HG03066 (cell line): ENCODE measurements at regions not wholly inside any gene's neighbourhood (a gene's known extent, or its start where the extent isn't known, plus 50 kb on each side); places are given as distances from the start of the nearest gene placed in this dataset.
"Not testable (repeated sequence)": the region's sequence is repeated elsewhere in the genome, so short reads cannot be mapped to it uniquely, and the experiment has no call there.

Experiments
- ATAC-seq: cut with Tn5 transposase; IDR thresholded peaks from one replicate; pipeline ENCODE4 v1.9.1; 2021; ENCODE audit warnings: low read depth; ENCODE audit not compliant: unreplicated experiment

DNA sequence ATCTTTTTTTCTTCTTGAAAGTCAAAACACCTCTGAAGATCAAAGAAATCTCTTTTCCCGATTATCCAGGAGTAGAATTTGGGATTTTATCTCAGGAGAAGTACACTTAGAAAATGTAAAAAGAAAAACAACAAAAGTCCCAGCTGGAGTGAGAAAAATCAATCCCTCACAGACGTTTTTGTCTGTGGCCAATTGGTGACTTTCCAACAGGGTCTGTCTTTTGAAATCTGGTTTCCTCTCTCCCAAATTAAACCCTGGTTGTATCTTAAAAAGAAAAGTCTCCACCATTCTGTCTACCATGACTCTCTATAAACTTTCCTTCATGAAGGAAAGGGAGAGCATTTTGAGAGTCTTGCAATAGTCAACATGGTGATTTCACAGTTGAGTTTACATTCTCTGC is 88.1 kb downstream of the DACT1 start:
- ATAC-seq: no peak

DNA sequence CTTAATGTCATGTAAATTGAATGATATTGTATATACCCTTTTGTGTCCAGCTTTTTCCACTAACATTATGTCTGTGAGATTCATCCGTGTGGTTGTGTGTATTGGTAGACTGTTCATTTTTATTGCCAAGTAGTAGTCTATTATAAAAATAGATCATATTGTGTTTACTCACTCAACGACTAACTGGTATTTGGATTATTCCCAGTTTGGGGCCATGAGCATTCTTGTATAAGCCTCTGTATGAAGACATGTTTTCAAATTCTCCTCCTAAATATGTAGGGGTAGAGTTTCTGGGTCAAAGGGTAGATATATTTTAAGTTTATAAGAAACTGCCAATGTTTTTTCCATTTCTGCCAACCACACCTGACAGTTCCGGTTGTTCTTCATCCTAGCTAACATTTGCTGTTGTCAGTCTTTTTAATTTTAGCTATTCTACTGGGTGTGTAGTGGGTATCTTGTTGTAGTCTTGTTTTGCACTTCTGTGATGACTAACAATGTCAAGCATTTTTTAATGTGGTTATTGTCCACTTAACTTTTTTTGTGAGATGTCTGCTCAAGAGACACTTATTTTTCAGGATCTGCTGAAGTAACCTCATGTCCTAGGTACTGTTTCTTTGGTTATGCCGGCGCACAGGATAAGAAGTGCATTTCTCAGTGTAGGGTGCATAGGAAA is 93.2 kb downstream of the DACT1 start:
- no peak for ATAC-seq

DNA sequence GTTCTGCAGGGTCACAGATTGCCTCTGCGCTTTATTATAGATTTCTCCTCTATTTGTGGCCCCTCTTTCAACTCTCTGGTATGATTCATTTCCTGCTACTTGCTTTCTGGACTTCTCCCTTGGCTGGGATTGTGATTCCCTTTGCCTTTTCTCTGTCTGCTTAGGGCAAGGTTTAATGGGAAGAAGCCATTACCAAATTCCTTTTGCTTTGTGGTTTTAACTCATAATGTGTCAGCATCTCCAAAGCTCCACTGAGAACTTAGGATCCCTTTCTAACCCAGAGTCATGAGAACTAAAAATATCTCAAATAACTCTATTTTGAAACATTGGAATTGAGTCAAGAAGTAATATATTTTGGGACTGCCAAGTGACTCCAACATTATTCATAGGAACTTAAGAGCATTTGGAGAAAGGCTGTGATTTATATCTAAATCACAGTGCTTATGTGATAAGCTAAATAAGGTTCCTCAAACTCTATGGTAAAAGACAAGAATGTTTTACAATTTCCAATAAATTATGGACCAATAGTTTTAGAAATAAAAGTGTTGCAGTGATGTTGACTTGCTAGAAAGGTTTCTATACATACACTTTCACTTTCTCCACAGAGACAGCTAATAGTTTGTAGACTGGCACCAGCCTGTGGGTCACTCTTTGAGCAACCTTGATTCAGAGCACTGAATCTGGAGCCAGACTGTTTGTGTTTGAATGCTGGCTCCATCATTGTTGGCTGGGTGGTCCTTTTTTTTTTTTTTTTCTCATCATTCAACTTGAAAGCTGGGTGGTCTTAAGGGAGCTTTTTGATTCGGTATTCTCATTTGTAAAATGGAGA is 93.9 kb downstream of the DACT1 start:
- ATAC-seq: no peak

DNA sequence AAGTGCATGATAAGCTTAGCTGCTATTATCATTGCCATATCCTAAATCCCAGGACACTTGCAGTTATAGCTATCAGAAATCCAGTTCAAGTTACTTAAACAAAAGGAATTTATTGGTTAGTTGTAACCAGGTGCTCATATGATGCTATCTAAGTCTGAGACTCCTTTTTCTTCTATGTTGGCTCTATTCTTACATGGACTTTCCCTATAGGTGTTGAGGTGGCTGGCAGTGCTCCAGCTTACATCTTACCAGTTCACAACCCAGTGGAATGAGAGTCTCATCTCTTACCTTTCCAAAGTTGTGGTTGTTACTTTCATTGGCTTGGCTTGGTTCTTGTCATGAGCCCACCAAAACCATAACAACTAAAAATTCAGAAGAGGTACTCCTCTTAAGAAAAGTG is 94.6 kb downstream of the DACT1 start:
- no peak for ATAC-seq

DNA sequence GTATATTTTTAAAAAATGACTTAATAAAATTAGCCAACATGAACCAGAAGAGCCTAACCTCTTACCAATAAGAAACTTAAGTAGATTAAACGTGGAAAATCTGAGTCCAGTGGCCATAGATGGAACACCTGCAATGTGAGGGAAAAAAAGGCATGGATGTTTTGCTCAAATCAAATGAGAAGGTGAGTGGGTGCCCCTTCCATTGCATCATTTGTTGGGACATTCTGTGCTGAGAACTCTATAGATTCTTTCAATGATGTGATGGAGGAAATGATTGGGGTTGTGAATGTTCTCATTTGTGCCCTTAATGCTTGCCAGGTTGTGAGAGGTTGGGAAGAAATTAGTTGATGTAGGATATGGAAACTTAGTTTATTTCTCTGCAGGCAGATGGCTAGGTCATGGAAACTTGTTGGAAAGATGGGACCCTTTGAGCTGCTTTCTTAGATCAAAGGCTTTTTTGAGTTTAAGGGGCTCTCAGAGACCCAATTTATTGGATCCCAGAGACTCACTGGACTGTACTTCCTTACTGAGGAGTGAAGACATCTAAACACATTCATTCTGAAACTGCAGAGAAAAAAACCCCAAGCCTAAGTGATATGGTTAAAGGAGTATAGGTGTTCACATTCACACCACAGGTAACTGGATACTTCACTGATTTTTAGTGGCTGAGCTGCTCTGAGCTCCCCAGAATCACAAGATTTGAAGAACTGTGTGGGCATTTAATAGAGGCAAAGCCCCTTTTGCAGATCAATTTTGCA is 95.9 kb downstream of the DACT1 start:
- no peak for ATAC-seq

DNA sequence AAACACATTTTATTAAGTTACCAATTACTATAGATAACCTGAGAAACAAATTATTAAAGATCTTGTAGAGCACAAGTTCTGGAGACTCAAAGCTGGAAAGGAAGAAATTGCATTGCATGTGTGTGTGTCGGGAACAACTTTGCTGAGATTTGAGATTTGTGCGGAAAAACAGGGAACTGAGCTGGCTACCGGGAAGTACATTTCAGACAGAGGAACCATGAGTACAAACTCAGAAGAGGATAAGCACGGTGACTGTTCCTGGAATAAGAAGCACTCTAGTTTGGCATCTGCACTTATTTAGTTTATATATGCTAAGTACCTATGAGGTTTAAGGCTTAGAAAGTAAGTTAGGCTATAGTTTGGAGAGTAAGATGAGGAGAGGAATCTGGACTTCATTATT is 97.8 kb downstream of the DACT1 start:
- no peak for ATAC-seq

DNA sequence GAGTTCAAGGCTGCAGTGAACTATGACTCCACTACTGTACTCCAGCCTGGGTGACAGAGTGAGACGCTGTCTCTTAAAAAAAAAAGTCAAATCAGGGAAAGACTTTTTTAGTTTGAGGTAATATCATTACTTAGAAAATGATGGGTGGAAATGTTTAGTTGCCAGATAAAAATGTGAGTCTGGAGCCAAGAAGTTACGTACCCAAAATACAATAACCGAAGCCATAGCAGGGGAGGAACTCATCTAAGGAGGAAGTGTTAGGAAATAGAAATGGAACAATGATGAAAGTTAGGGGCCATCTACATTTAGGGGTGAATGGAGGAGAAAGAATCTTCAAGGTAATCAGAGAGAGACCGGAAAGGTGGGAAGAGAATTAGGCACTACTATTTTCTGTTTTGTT is 98.8 kb downstream of the DACT1 start:
- ATAC-seq: no peak

DNA sequence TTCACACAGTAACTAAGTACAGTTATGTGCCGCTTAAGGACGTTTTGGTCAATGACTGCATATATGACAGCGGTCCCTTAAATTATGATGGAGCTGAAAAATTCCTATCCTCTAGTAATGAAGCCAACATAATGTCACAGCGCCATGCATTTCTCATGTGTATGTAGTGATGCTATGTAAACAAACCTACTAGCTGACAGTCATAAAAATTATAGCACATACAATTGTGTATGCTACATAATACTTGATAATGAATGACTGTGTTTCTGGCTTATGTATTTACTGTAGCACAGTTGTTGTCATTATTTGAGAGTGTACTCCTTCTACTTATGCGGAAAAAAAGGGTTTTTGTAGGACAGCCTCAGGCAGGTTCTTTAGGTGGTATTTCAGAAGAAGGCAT is 99.7 kb downstream of the DACT1 start:
- no peak for ATAC-seq

DNA sequence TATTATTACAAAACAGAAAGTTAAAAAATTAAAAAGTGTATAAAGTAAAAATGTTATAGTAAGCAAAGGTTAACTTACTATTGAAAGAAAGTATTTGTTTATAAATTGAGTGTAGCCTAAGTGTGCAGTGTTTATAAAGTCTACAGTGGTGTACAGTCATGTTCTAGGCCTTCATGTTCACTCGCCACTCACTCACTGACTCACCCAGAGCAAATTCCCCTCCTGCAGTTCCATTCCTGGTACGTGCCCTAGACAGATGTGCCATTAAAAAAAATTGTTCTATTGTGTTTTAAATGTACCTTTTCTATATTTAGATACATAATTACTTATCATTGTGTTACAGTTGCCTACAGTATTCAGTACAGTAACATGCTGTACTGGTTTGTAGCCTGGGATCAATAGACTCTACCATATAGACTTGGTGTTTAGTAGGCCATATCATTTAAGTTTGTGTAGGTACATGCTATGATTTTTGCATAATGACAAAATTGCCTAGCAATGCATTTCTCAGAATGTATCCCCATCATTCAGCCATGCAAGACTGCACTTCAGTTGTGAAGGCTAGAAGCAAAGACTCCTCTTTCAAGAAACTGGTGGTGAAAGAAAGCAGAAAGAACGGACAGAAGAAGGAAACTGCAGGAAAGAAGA is 100.6 kb downstream of the DACT1 start:
- no peak for ATAC-seq

DNA sequence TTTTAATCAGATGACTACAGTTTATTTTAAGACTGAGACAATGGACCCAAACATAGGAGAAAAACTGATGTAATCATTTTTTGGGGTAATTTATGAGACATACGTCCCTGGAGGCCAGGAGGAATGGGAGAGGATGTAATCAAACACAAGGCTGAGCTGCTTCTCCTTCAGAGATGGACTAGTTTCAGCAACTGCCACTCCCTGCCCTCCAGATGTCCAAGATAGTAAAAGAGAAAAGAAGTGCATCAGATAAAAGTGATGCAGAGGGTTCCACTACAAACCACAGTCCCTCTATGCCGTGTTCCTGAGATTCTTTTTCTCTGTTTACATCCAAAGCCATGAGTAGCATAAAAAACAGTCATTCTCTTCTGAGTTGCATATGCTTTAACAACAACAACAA is 101.1 kb downstream of the DACT1 start:
- no peak for ATAC-seq

DNA sequence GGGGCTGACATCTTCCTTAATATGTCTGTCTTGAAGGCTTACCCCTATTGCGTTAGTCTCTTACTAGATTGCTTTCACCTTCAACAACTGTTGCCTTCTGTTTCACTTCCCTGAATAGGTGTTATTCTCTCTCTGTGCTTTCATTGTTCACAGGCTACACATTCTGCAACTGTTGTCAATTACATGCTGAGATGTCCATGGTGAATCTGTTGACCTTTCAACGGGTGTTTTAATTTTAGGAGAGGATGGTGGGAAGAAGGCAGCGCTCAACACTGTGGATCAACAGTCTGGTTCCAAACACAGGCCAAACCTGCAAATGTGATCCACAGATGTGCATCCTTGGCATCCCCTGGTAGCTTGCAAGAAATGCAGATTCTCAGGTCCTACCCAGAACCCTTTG is 101.9 kb downstream of the DACT1 start:
- ATAC-seq: peak; percentile 87

DNA sequence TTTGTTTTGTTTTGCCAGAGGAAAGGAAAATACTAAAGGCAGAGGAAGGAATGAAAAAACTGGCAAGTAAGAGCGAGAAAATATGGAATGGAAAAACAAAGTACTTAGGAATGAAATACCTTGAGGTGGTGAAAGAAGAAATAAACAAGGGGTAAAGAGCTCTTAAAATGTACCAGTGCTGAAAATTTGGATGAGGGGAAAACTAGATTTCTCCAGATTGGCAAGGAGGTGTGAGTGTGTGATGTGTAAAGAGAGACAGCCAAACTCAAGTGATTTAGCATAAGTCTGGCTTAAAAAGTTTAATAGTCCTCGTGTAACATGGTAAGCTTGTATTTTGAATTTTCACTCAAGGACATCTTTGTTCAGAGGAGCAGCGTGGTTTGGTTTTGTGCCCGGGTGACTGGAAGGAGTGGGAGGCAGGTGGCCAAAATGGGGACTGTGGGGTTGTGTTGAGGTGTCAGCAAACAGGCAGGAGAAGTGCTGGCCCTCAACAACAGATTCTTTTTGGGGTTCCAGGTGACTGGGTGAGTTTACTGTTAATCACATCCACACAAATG is 102.7 kb downstream of the DACT1 start:
- no peak for ATAC-seq

DNA sequence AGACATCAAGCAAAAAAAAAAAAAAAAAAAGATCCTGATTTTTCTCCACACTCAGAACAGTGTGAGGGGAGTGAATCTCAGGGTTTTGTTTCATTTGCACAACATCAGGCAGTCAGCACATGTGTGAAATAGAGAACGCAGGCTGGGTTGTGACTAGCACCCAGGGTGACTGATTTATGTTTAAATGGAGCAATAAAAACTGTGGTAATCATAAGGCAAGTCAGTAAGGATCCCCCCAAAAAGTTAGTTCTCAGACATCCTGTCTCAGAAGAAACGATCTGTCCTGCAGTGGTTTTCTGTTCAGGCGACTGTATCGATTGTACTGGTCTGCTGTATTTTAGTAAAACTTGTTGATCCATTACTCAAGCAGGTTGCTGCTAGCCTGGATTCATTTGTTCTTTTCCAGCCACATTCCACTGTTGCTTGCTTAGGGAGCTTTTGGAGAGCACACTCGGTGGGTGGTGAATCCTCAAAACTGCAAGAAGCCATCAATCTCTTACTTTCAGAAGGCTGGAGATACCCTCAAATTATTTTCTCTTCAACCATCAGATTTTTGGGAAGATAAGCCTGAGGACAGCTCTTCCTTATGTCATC is 107.1 kb downstream of the DACT1 start:
- no peak for ATAC-seq

DNA sequence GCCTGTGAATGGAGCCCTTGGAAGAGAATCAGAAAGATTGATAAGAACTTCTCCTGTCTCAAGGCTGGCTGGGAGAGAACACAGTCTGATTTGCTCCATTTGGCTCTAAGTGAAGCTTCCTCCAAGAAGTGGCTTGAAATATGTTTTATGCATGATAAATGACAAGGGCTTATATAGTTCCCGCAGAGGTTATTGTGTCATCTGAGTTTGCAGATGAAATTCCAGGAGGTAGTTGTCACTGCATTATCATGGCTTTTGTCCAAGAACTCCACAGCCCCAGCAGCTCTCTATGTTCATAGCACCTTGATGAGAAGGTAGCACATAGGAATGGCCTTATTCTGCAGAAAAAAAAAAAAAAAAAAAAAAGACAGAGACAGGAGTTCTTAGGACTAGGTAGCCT is 108.5 kb downstream of the DACT1 start:
- no peak for ATAC-seq

DNA sequence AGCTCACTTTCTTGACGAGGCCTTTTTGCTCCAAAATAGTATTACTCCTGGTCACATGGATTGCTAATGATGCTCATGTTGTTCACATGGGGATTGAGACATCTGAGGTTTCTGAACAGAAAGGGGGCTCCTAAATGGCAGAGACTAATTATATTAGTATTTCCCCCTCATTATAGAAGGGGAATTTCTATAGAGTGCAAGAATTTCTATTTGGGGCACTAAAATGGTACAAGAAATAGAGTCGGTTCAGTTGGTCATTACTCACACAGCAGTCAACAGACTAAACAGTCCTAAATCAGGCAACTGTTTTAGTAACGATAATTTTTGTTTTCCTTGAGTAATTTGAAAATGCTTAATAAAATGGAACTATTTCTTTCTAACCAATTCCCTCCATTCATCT is 108.9 kb downstream of the DACT1 start:
- no peak for ATAC-seq

DNA sequence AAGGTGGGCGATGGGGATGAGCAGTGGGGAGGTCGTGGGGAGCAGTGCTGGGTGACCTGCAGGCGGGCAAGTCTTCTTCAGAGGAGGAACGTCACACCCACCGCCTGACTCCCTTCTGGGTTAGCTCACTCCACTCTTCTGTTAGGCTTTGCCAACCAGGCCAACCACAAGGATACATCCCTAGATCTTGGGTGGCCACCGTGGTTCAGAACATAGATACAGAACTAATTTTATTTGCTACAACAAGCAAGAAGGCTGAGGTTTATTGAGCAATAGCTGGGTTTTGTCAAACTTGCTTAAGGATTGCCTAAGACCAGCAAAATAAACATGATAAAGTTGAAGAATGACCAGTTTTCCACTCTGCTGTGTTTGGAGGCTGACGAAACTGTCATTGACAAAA is 109.4 kb downstream of the DACT1 start:
- no peak for ATAC-seq

DNA sequence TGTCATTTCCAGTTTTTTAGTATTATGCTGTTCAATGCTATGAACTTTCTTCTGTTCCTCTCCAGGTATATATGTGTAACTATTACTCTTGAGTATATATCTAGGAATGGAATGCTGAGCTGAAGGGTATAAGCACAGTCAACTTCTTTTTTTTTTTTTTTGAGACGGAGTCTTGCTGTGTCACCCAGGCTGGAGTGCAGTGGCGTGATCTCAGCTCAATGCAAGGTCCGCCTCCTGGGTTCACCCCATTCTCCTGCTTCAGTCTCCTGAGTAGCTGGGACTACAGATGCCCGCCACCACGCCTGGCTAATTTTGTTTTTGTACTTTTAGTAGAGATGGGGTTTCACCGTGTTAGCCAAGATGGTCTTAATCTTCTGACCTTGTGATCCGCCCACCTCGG is 110.5 kb downstream of the DACT1 start:
- not testable (repeated sequence) for ATAC-seq

DNA sequence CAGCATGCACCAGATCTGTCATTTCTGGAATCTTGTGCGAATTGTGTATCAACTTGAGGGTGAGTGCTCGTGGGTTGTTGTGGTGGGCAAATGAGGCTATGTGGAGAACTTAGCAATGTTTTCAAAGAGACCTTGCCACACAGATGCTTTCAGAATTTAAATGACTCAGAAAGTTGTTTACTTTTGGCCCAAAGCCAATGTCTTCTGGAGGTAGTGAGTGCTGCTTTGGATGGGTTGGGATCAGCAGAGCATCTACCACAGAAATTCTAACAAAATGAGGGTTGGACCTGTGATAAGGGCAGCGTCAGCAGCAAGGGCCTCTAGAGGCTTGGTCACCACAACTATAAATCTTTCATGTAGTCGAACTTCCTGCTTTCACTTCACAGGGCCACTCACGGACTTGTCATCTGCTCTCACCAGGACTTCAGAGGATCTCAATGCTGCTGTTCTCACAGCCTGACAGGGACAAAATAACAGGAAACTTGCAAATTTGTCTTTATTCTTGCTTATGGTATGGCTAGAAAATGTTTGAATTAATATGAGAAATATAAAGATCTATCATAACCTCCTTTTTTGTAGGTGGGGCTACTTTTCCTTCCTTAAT is 111.4 kb downstream of the DACT1 start:
- peak; percentile 95 for ATAC-seq

DNA sequence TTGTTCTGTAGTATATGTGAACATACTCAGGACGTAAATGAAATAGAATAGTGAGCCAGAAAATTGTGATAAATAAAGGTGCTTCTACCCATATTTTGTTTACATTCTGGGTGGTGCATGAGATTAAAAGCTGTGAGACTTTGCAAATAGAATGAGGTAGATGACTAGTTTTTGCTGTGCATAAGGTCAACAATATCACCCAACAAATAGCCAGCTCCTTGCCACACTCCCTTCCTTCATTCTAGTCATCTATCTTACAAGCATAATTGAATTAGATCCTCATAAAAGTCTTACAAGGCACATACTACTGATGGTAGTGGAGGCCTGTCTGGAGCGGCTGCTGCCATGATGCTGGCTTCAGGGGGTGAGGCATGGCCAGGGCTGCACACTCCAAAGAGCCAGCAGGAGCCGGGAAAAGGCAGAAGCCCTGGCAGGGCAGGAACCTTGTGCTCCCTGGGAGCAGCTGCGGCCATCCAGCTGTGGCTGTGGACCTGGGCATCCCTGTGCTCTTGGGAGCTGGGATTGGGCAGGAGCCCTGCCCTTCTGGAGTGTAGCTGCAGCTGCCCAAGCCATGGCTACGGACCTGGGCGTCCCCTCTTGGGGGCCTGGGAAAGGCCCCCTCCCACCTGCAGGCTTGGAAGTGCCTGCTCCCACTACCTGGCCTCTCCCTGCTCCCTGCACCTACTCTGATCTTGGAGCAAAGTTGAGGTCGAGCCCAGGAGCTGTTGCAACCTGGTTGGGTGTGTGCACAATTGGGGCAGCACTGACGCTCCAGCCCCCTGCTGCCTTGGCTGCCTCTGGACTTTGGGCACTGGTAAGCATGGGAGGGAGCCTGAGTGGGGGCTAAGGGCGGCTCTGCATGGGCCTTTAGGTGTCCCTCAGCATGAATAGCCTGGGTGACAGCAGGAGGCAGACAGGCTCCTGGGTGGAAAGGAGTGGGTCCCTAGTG is 112.8 kb downstream of the DACT1 start:
- no peak for ATAC-seq
